Pulmonary artery endothelial cell (primary cell): ENCODE measurements at regions not wholly inside any gene's neighbourhood (a gene's known extent, or its start where the extent isn't known, plus 50 kb on each side); places are given as distances from the start of the nearest gene placed in this dataset.
"Not testable (repeated sequence)": the region's sequence is repeated elsewhere in the genome, so short reads cannot be mapped to it uniquely, and the experiment has no call there.

ENCODE experiments used
- DNase-seq: peaks from one replicate; pipeline ENCODE4 v3.0.0-alpha.2; 2011; ENCODE audit warnings: low read depth, low spot score

GRCh38 chr4:122973465-122973864 lies 51.1 kb upstream of the NUDT6 start:
- DNase-seq, result no peak

- DNase-seq, result no peak
Measured at GRCh38 chr4:122976111-122976510, 53.7 kb upstream of the NUDT6 start.

GRCh38 chr4:122977103-122977502 lies 54.7 kb upstream of the NUDT6 start:
- DNase-seq, result no peak

GRCh38 chr4:122978109-122978508 lies 55.7 kb upstream of the NUDT6 start:
- no peak for DNase-seq

- no peak for DNase-seq
Measured at GRCh38 chr4:122978789-122979188, 56.4 kb upstream of the NUDT6 start.

- DNase-seq, result no peak
Measured at GRCh38 chr4:122980860-122981259, 58.5 kb upstream of the NUDT6 start.

- DNase-seq, result no peak
Measured at GRCh38 chr4:122988696-122989095, 66.3 kb upstream of the NUDT6 start.

GRCh38 chr4:122990891-122991290 lies 68.5 kb upstream of the NUDT6 start:
- no peak for DNase-seq

- DNase-seq, result peak; percentile 36
Measured at GRCh38 chr4:122992057-122992456, 69.7 kb upstream of the NUDT6 start.

- DNase-seq, result no peak
Measured at GRCh38 chr4:122992641-122993040, 70.2 kb upstream of the NUDT6 start.

- DNase-seq, result no peak
Measured at GRCh38 chr4:122996350-122996749, 74.0 kb upstream of the NUDT6 start.

GRCh38 chr4:122997463-122998101 lies 75.2 kb upstream of the NUDT6 start:
- DNase-seq, result no peak

GRCh38 chr4:123004079-123004478 lies 81.7 kb upstream of the NUDT6 start:
- DNase-seq, result not testable (repeated sequence)

GRCh38 chr4:123005126-123005525 lies 82.7 kb upstream of the NUDT6 start:
- not testable (repeated sequence) for DNase-seq

- no peak for DNase-seq
Measured at GRCh38 chr4:123007679-123008078, 85.3 kb upstream of the NUDT6 start.

GRCh38 chr4:123012416-123012815 lies 90.0 kb upstream of the NUDT6 start:
- DNase-seq, result not testable (repeated sequence)

- DNase-seq, result no peak
Measured at GRCh38 chr4:123014038-123014437, 91.6 kb upstream of the NUDT6 start.

- DNase-seq, result no peak
Measured at GRCh38 chr4:123017078-123017477, 94.7 kb upstream of the NUDT6 start.

- DNase-seq, result peak; percentile 44
Measured at GRCh38 chr4:123017636-123018395, 95.4 kb upstream of the NUDT6 start.

GRCh38 chr4:123018396-123018775 lies 96.0 kb upstream of the NUDT6 start:
- DNase-seq, result no peak

- no peak for DNase-seq
Measured at GRCh38 chr4:123020285-123020684, 97.9 kb upstream of the NUDT6 start.

- no peak for DNase-seq
Measured at GRCh38 chr4:123023647-123024046, 101.2 kb upstream of the NUDT6 start.

- DNase-seq, result no peak
Measured at GRCh38 chr4:123024710-123025109, 102.3 kb upstream of the NUDT6 start.
